Esophagus squamous epithelium (tissue), 5 donors: ENCODE measurements at regions not wholly inside any gene's neighbourhood (a gene's known extent, or its start where the extent isn't known, plus 50 kb on each side); places are given as distances from the start of the nearest gene placed in this dataset.

Experiments
- DNase-seq: peaks from one replicate; lab custom pipeline; 2025; lab: John Stamatoyannopoulos, UW
- H3K27ac ChIP-seq, 4 donors: fragments of 200-600 bp; sonication (generic); one replicate each; pipeline ENCODE4 v1.5.1; 2016 to 2019; ENCODE audit warnings: mild to moderate bottlenecking in 1 of 4
- H3K27me3 ChIP-seq, 4 donors: fragments of 200-600 bp; sonication (generic); 1 replicate in 3 of 4; 2 replicates in 1 of 4; pipeline versions ENCODE4 v1.5.1 to v1.6.0; 2017 to 2021; ENCODE audit warnings: antibody characterized with exemption in 1 of 4
- H3K36me3 ChIP-seq, 3 donors: fragments of 200-600 bp; sonication (generic); one replicate each; pipeline ENCODE4 v1.5.1; 2016 to 2019
- H3K4me1 ChIP-seq, 3 donors: fragments of 200-600 bp; sonication (generic); one replicate each; pipeline ENCODE4 v1.5.1; 2017 to 2019
- H3K4me3 ChIP-seq, 4 donors: fragments of 200-600 bp; sonication (generic); 1 replicate in 3 of 4; 2 replicates in 1 of 4; pipeline ENCODE4 v1.5.1; 2016 to 2019; ENCODE audit warnings: mild to moderate bottlenecking in 2 of 4, moderate library complexity in 1 of 4
- H3K9me3 ChIP-seq, 3 donors: fragments of 200-600 bp; sonication (generic); one replicate each; pipeline ENCODE4 v1.5.1; 2016 to 2019
- POLR2A ChIP-seq, 4 donors: fragments of 450-650 bp; IDR thresholded peaks; one replicate each; pipeline ENCODE4 v1.6.1; 2017; ENCODE audit warnings: antibody characterized with exemption in 4 of 4, mild to moderate bottlenecking in 4 of 4, moderate library complexity in 3 of 4
- WGBS, 2 donors: methylation state at CpG; one replicate each; pipeline ENCODE4 v1.1.5; 2018; 5-methylcytosine and 5-hydroxymethylcytosine counted together
- intact Hi-C: fragments of 100-400 bp; cut with DNase I; formaldehyde crosslinking; loops from one replicate; pipeline ENCODE4 v1.15.0; 2022
- TF ChIP-seq, protein P1 (sequence below), 6 experiments: fragments of 450-650 bp in 4 of 6; fragments of 200-600 bp in 2 of 6; sonication (generic) in 2 of 6; IDR thresholded peaks; one replicate each; pipeline ENCODE4 v1.5.1; 2016 to 2019; ENCODE audit warnings: antibody characterized with exemption in 6 of 6, mild to moderate bottlenecking in 4 of 6, moderate library complexity in 4 of 6
- donor health status: DM: yes; HTN: yes; CAD: no.

DNA sequence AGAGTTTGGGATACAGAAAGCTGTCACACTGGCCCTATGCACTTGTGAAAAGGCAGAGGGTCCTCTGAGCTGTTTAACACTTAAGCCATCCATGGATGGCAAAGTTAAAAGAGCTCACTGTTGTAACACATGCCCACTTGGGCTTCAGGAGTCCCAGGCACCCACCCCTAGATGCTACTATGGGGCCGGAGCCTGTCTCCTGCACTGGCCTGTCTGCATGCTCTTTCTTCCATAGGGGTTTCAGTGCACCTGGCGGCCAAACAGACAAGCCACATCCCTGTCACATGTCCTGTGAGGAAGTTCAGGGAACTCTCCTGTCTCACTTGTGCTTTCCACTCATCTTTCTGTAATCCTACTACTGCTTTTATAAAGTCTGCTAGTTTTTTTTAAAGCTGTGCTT is 2586.0 kb downstream of the PCDH7 start:
- intact Hi-C loops, result no loop called here
- H3K36me3 ChIP-seq, result no peaks in the 10 kb centered on the region
- no peak for DNase-seq
- WGBS, 2 donors, result 71 to 81% methylated on average over 2 of the region's 2 CpGs
- no peak for TF ChIP-seq POLR2A (IDR thresholded peaks at IDR 0.05)
- TF ChIP-seq, protein P1, sequence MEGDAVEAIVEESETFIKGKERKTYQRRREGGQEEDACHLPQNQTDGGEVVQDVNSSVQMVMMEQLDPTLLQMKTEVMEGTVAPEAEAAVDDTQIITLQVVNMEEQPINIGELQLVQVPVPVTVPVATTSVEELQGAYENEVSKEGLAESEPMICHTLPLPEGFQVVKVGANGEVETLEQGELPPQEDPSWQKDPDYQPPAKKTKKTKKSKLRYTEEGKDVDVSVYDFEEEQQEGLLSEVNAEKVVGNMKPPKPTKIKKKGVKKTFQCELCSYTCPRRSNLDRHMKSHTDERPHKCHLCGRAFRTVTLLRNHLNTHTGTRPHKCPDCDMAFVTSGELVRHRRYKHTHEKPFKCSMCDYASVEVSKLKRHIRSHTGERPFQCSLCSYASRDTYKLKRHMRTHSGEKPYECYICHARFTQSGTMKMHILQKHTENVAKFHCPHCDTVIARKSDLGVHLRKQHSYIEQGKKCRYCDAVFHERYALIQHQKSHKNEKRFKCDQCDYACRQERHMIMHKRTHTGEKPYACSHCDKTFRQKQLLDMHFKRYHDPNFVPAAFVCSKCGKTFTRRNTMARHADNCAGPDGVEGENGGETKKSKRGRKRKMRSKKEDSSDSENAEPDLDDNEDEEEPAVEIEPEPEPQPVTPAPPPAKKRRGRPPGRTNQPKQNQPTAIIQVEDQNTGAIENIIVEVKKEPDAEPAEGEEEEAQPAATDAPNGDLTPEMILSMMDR (IDR thresholded peaks at IDR 0.05), result no peak
- H3K4me1 ChIP-seq, result no peaks in the 10 kb centered on the region
- no peak overlapping the region for H3K27ac ChIP-seq
- H3K9me3 ChIP-seq, result peaks cover 0 to 3% (median 0%) of the 10 kb centered on the region in 3 donors
- H3K27me3 ChIP-seq, result no peaks in the 10 kb centered on the region
- H3K4me3 ChIP-seq, result no peak overlapping the region

DNA sequence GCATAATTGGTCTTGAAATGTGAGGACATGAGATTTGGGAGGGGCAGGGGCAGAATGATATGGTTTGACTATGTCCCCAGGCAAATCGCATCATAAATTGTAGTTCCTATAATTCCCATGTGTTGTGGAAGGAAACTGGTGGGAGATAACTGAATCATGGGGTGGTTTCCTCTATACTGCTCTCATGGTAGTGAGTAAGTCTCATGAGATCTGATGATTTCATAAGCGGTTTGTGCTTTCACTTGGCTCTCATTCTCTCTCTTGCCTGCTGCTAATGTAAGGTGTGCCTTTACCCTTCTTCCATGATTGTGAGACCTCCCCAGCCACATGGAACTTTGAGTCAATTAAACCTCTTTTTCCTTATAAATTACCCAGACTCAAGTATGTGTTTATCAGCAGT is 2595.9 kb downstream of the PCDH7 start:
- Histone ChIP-seq H3K4me3 (no peak overlapping the region), H3K4me1 (no peaks in the 10 kb centered on the region), H3K36me3 (no peaks in the 10 kb centered on the region), H3K27me3 (no peaks in the 10 kb centered on the region), H3K9me3 (no peaks in the 10 kb centered on the region), H3K27ac (no peak overlapping the region)
- intact Hi-C loops, result no loop called here
- DNase-seq, result no peak
- 69 to 83% methylated on average over 2 of the region's 2 CpGs for WGBS, 2 donors
- no peak for TF ChIP-seq POLR2A (IDR thresholded peaks at IDR 0.05)
- TF ChIP-seq, protein P1 (IDR thresholded peaks at IDR 0.05), result no peak

GRCh38 chr4:33316578-33316977 is 2596.4 kb downstream of the PCDH7 start:
- Histone ChIP-seq H3K4me1 (no peaks in the 10 kb centered on the region), H3K27me3 (no peaks in the 10 kb centered on the region), H3K36me3 (no peaks in the 10 kb centered on the region), H3K27ac (no peak overlapping the region), H3K4me3 (no peak overlapping the region), H3K9me3 (no peaks in the 10 kb centered on the region)
- TF ChIP-seq, protein P1 (IDR thresholded peaks at IDR 0.05), result no peak
- TF ChIP-seq POLR2A (IDR thresholded peaks at IDR 0.05), result no peak
- 20 to 39% methylated on average over 1 to 2 of the region's 3 CpGs for WGBS, 2 donors
- DNase-seq, result no peak
- intact Hi-C loops, result no loop called here

- intact Hi-C loops, result no loop called here
- 48 to 61% methylated on average over 1 of the region's 1 CpG for WGBS, 2 donors
- Histone ChIP-seq H3K4me3 (no peak overlapping the region), H3K27me3 (no peaks in the 10 kb centered on the region), H3K9me3 (no peaks in the 10 kb centered on the region), H3K27ac (no peak overlapping the region), H3K36me3 (no peaks in the 10 kb centered on the region), H3K4me1 (no peaks in the 10 kb centered on the region)
- TF ChIP-seq, protein P1 (IDR thresholded peaks at IDR 0.05), result no peak
- no peak for DNase-seq
Measured at GRCh38 chr4:33323393-33323792, 2603.2 kb downstream of the PCDH7 start.

- H3K4me3 ChIP-seq, result no peak overlapping the region
- H3K27ac ChIP-seq, result no peak overlapping the region
- peaks cover 0 to 17% (median 12%) of the 10 kb centered on the region in 3 donors for H3K9me3 ChIP-seq
- no peak for TF ChIP-seq POLR2A (IDR thresholded peaks at IDR 0.05)
- TF ChIP-seq, protein P1 (IDR thresholded peaks at IDR 0.05), result no peak
- H3K4me1 ChIP-seq, result no peaks in the 10 kb centered on the region
- DNase-seq, result no peak
- intact Hi-C loops, result no loop called here
- 21 to 50% methylated on average over 2 of the region's 2 CpGs for WGBS, 2 donors
- H3K27me3 ChIP-seq, result no peaks in the 10 kb centered on the region
- no peaks in the 10 kb centered on the region for H3K36me3 ChIP-seq
Measured at GRCh38 chr4:33334416-33334815, 2614.2 kb downstream of the PCDH7 start.
